ENCODE measurements at regions not wholly inside any gene's neighbourhood (a gene's known extent, or its start where the extent isn't known, plus 50 kb on each side); places are given as distances from the start of the nearest gene placed in this dataset.

DNA sequence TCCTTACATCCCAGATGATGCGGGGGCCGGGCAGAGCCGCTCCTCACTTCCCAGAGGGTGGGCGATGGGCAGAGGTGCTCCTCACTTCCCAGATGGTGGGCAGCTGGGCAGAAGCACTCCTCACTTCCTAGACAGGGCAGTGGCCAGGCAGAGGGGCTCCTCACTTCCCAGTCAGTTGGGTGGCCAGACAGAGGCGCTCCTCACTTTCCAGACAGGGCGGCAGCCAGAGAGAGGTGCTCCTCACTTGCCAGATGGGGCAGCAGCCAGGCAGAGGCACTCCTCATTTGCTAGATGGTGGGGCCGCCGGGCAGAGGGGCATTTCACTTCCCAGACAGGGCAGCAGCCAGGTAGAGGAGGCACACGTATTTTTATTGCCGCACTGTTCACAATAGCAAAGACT, 622.0 kb upstream of the KCNMB2 start:
- TF ChIP-seq, protein P1, sequence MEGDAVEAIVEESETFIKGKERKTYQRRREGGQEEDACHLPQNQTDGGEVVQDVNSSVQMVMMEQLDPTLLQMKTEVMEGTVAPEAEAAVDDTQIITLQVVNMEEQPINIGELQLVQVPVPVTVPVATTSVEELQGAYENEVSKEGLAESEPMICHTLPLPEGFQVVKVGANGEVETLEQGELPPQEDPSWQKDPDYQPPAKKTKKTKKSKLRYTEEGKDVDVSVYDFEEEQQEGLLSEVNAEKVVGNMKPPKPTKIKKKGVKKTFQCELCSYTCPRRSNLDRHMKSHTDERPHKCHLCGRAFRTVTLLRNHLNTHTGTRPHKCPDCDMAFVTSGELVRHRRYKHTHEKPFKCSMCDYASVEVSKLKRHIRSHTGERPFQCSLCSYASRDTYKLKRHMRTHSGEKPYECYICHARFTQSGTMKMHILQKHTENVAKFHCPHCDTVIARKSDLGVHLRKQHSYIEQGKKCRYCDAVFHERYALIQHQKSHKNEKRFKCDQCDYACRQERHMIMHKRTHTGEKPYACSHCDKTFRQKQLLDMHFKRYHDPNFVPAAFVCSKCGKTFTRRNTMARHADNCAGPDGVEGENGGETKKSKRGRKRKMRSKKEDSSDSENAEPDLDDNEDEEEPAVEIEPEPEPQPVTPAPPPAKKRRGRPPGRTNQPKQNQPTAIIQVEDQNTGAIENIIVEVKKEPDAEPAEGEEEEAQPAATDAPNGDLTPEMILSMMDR (IDR thresholded peaks at IDR 0.05 in 4 of 5, conservative IDR thresholded peaks at IDR 0.05 in 1 of 5), result no peak
- no peak for TF ChIP-seq POLR2A (IDR thresholded peaks at IDR 0.05)
